HepG2 (cell line): ENCODE measurements at regions not wholly inside any gene's neighbourhood (a gene's known extent, or its start where the extent isn't known, plus 50 kb on each side); places are given as distances from the start of the nearest gene placed in this dataset.
A peak's percentile ranks its signal among the peaks of the same experiment; 100 is the strongest.

Experiments used
- ASH2L ChIP-seq: fragments of 300-600, 200-600 bp; sonication (generic); IDR thresholded peaks from 2 replicates; pipeline ENCODE4 v1.7.0; 2017; ENCODE audit warnings: low read depth, mild to moderate bottlenecking, moderate library complexity, mixed read lengths, low read length; ENCODE audit not compliant: insufficient read length
- EZH2 ChIP-seq: conservative IDR thresholded peaks from 2 replicates; pipeline ENCODE4 v1.6.1; 2012; ENCODE audit warnings: mild to moderate bottlenecking, low read depth, low read length, moderate library complexity
- GABPB1 ChIP-seq: IDR thresholded peaks from 2 replicates; pipeline ENCODE4 v1.6.1; 2016; ENCODE audit warnings: mild to moderate bottlenecking, missing genetic modification reagents, moderate library complexity, missing compliant biosample characterization
- KAT8 ChIP-seq: IDR thresholded peaks from 2 replicates; pipeline ENCODE4 v1.6.1; 2016; ENCODE audit warnings: missing genetic modification reagents, missing compliant biosample characterization
- POLR2A ChIP-seq, 2 experiments: IDR thresholded peaks; 2 replicates each; pipeline ENCODE4 v1.6.1; 2011; ENCODE audit warnings: low read depth in 2 of 2, low read length in 2 of 2, mild to moderate bottlenecking in 1 of 2, moderate library complexity in 1 of 2; ENCODE audit not compliant: insufficient read depth in 1 of 2
- POLR2AphosphoS5 ChIP-seq: IDR thresholded peaks from 2 replicates; pipeline ENCODE4 v1.6.1; 2012; ENCODE audit warnings: low read depth, low read length
- YY1 ChIP-seq: IDR thresholded peaks from 2 replicates; pipeline ENCODE4 v1.6.1; 2011; ENCODE audit warnings: low read length, low read depth, moderate library complexity, mild to moderate bottlenecking; ENCODE audit not compliant: insufficient read depth, insufficient replicate concordance
- ZFP36L2 ChIP-seq: sonication (generic); formaldehyde crosslinking; IDR thresholded peaks from 2 replicates; pipeline ENCODE4 v1.4.0; 2020; ENCODE audit warnings: missing genetic modification reagents
- ZNF274 ChIP-seq: sonication (generic); formaldehyde crosslinking; IDR thresholded peaks from 2 replicates; pipeline ENCODE4 v1.5.1; 2020; ENCODE audit warnings: mild to moderate bottlenecking, missing genetic modification reagents
- ZNF513 ChIP-seq: sonication (generic); formaldehyde crosslinking; conservative IDR thresholded peaks from 2 replicates; pipeline ENCODE4 v1.5.0; 2020; ENCODE audit warnings: missing genetic modification reagents
- TF ChIP-seq, protein P1 (sequence below): sonication (generic); formaldehyde crosslinking; IDR thresholded peaks from 2 replicates; pipeline ENCODE4 v1.4.0; 2020; ENCODE audit warnings: missing genetic modification reagents
- TF ChIP-seq, protein P2 (sequence below): sonication (generic); formaldehyde crosslinking; IDR thresholded peaks from 2 replicates; pipeline ENCODE4 v1.5.0; 2020; ENCODE audit warnings: mild to moderate bottlenecking, missing genetic modification reagents, moderate library complexity
- TF ChIP-seq, protein P3 (sequence below): sonication (generic); formaldehyde crosslinking; IDR thresholded peaks from one replicate; pipeline ENCODE4 v1.5.1; 2020; ENCODE audit warnings: mild to moderate bottlenecking, missing genetic modification reagents; ENCODE audit errors: not compliant biosample characterization

- TF ChIP-seq, protein P1, sequence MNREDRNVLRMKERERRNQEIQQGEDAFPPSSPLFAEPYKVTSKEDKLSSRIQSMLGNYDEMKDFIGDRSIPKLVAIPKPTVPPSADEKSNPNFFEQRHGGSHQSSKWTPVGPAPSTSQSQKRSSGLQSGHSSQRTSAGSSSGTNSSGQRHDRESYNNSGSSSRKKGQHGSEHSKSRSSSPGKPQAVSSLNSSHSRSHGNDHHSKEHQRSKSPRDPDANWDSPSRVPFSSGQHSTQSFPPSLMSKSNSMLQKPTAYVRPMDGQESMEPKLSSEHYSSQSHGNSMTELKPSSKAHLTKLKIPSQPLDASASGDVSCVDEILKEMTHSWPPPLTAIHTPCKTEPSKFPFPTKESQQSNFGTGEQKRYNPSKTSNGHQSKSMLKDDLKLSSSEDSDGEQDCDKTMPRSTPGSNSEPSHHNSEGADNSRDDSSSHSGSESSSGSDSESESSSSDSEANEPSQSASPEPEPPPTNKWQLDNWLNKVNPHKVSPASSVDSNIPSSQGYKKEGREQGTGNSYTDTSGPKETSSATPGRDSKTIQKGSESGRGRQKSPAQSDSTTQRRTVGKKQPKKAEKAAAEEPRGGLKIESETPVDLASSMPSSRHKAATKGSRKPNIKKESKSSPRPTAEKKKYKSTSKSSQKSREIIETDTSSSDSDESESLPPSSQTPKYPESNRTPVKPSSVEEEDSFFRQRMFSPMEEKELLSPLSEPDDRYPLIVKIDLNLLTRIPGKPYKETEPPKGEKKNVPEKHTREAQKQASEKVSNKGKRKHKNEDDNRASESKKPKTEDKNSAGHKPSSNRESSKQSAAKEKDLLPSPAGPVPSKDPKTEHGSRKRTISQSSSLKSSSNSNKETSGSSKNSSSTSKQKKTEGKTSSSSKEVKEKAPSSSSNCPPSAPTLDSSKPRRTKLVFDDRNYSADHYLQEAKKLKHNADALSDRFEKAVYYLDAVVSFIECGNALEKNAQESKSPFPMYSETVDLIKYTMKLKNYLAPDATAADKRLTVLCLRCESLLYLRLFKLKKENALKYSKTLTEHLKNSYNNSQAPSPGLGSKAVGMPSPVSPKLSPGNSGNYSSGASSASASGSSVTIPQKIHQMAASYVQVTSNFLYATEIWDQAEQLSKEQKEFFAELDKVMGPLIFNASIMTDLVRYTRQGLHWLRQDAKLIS (CRISPR knock-in tag) = no peak
- TF ChIP-seq POLR2AphosphoS5 = no peak
- no peak for TF ChIP-seq ASH2L
- TF ChIP-seq ZNF513 (CRISPR knock-in tag) = no peak
- no peak for TF ChIP-seq YY1
- no peak for TF ChIP-seq KAT8 (CRISPR knock-in tag)
- TF ChIP-seq, protein P2, sequence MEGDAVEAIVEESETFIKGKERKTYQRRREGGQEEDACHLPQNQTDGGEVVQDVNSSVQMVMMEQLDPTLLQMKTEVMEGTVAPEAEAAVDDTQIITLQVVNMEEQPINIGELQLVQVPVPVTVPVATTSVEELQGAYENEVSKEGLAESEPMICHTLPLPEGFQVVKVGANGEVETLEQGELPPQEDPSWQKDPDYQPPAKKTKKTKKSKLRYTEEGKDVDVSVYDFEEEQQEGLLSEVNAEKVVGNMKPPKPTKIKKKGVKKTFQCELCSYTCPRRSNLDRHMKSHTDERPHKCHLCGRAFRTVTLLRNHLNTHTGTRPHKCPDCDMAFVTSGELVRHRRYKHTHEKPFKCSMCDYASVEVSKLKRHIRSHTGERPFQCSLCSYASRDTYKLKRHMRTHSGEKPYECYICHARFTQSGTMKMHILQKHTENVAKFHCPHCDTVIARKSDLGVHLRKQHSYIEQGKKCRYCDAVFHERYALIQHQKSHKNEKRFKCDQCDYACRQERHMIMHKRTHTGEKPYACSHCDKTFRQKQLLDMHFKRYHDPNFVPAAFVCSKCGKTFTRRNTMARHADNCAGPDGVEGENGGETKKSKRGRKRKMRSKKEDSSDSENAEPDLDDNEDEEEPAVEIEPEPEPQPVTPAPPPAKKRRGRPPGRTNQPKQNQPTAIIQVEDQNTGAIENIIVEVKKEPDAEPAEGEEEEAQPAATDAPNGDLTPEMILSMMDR = 0 out of 2 replicates have a peak, but pooled peaks have one; percentile 14
- no peak for TF ChIP-seq EZH2
- TF ChIP-seq, protein P3, sequence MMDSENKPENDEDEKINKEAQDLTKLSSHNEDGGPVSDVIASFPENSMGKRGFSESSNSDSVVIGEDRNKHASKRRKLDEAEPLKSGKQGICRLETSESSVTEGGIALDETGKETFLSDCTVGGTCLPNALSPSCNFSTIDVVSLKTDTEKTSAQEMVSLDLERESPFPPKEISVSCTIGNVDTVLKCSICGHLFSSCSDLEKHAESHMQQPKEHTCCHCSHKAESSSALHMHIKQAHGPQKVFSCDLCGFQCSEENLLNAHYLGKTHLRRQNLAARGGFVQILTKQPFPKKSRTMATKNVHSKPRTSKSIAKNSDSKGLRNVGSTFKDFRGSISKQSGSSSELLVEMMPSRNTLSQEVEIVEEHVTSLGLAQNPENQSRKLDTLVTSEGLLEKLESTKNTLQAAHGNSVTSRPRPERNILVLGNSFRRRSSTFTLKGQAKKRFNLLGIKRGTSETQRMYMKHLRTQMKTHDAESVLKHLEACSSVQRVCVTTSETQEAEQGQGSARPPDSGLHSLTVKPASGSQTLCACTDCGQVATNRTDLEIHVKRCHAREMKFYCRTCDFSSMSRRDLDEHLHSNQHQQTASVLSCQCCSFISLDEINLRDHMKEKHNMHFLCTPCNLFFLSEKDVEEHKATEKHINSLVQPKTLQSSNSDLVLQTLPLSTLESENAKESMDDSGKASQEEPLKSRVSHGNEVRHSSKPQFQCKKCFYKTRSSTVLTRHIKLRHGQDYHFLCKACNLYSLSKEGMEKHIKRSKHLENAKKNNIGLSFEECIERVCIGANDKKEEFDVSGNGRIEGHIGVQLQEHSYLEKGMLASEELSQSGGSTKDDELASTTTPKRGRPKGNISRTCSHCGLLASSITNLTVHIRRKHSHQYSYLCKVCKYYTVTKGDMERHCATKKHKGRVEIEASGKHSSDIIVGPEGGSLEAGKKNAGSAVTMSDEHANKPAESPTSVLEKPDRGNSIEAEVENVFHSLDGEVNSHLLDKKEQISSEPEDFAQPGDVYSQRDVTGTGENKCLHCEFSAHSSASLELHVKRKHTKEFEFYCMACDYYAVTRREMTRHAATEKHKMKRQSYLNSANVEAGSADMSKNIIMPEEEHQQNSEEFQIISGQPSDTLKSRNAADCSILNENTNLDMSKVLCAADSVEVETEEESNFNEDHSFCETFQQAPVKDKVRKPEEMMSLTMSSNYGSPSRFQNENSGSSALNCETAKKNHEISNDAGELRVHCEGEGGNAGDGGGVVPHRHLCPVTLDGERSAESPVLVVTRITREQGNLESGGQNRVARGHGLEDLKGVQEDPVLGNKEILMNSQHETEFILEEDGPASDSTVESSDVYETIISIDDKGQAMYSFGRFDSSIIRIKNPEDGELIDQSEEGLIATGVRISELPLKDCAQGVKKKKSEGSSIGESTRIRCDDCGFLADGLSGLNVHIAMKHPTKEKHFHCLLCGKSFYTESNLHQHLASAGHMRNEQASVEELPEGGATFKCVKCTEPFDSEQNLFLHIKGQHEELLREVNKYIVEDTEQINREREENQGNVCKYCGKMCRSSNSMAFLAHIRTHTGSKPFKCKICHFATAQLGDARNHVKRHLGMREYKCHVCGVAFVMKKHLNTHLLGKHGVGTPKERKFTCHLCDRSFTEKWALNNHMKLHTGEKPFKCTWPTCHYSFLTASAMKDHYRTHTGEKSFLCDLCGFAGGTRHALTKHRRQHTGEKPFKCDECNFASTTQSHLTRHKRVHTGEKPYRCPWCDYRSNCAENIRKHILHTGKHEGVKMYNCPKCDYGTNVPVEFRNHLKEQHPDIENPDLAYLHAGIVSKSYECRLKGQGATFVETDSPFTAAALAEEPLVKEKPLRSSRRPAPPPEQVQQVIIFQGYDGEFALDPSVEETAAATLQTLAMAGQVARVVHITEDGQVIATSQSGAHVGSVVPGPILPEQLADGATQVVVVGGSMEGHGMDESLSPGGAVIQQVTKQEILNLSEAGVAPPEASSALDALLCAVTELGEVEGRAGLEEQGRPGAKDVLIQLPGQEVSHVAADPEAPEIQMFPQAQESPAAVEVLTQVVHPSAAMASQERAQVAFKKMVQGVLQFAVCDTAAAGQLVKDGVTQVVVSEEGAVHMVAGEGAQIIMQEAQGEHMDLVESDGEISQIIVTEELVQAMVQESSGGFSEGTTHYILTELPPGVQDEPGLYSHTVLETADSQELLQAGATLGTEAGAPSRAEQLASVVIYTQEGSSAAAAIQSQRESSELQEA (CRISPR knock-in tag) = no peak
- TF ChIP-seq GABPB1 (CRISPR knock-in tag) = no peak
- no peak for TF ChIP-seq ZNF274
- no peak for TF ChIP-seq POLR2A (IDR thresholded peaks at IDR 0.05; ENCODE audit: insufficient read depth in 1 of 2, low read depth in 2 of 2, low read length in 2 of 2)
- no peak for TF ChIP-seq ZFP36L2 (CRISPR knock-in tag)
Measured at GRCh38 chr10:8444630-8445029, 390.1 kb downstream of the GATA3 start.
